ENCODE measurements at regions not wholly inside any gene's neighbourhood (a gene's known extent, or its start where the extent isn't known, plus 50 kb on each side); places are given as distances from the start of the nearest gene placed in this dataset.

DNA sequence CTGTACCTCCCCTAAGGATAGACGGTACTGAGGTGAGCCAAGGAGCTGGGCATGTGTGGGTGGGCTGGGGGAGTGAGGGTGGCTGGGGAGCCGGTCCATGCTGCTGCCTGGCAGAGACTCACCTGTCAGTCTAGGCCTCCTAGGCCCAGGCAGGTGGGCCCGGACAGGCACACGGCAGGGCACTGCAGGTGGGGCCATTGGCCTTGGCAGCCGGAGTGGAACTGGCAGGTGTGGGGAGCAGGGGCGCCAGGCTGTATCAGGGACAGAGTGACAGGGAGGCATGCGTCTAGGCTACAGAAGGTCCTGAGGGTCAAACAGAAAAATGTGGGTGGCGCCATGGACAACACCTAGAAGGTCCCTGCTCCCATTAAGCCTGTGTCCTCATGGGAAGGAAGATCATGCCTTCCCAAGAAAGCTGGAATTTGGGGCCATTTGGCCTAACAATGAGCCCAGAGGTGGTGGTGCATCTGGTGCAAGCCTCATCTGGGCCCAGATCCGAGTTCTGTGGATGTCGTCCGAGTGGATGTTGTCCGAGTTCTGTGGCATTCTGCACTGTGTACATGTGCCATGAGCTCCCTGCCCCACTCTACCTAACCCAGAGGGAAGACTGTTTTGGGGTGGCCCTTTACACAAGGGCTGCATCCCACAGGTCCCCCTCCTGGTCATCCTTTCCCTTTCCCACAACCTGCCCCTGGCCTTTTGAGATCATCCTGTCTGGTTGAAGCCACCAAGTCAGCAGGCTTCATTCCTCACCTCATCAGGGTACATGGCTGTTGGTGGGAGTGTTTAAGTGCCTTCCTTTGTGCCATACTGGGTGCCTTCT, 249.7 kb downstream of the GLI2 start:
- DNase-seq = no peak

DNA sequence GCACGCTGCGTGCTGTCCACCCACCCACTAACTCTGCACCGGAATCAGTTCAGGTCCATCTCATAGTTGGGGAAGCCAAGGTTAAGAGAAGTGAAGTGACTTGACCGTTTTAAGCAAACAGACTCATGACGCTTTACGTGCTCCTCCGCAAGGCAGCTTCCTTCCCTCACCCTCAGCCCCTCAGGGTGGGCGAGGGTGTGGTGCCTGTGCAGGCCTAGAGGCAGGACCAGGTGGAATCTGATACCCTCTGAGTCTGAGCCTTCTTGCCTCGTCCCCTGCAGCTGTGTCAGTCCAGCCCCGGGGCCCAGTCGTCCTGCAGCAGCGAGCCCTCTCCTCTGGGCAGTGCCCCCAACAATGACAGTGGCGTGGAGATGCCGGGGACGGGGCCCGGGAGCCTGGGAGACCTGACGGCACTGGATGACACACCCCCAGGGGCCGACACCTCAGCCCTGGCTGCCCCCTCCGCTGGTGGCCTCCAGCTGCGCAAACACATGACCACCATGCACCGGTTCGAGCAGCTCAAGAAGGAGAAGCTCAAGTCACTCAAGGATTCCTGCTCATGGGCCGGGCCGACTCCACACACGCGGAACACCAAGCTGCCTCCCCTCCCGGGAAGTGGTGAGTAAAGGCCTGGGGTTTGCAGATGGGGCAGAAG, 250.5 kb downstream of the GLI2 start:
- no peak for DNase-seq

DNA sequence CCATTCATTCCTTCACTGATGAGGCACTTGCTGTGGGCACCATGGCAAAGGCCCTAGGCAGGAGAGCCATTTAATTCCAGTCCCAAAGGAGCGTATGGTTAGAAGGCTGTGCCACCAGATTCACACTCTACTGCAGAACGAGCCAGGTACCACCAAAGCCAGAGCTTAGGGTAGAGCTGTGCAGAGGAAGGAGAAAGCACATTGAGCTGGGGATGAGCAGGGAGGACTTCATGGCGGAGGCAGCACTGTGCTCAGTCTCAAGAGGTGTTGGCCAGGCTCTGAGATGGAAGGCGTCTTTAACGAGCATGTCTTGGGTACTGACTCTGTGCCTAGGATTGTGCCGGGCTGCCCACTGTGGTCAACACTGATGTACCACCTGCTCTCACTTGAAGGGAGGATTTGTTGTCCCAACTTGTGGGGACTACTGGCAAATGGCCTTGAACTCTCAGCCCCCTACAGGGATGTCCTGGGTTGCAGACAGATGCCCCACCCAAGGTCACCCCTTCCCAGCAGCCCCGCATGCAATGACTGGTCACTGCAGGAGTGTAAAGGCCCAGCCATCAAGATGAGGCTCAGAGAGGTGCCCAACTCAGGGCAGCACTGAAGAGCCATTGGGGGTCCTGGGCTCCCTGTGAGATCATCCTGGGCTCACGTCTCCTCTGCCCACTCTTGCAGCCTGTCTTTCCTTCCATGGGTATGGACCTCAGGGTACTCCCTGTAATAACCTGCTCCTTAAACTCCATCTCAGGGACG, 251.4 kb downstream of the GLI2 start:
- DNase-seq = no peak

DNA sequence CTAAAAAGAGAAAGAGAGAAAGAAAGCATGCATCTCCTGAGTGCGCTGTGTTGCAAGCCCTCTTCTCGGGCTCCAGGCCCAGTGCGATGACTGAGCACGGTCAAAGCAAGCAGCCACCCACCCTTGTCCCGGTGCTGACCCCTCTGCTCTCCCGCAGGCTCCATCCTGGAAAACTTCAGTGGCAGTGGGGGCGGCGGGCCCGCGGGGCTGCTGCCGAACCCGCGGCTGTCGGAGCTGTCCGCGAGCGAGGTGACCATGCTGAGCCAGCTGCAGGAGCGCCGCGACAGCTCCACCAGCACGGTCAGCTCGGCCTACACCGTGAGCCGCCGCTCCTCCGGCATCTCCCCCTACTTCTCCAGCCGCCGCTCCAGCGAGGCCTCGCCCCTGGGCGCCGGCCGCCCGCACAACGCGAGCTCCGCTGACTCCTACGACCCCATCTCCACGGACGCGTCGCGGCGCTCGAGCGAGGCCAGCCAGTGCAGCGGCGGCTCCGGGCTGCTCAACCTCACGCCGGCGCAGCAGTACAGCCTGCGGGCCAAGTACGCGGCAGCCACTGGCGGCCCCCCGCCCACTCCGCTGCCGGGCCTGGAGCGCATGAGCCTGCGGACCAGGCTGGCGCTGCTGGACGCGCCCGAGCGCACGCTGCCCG, 252.5 kb downstream of the GLI2 start:
- DNase-seq = no peak

DNA sequence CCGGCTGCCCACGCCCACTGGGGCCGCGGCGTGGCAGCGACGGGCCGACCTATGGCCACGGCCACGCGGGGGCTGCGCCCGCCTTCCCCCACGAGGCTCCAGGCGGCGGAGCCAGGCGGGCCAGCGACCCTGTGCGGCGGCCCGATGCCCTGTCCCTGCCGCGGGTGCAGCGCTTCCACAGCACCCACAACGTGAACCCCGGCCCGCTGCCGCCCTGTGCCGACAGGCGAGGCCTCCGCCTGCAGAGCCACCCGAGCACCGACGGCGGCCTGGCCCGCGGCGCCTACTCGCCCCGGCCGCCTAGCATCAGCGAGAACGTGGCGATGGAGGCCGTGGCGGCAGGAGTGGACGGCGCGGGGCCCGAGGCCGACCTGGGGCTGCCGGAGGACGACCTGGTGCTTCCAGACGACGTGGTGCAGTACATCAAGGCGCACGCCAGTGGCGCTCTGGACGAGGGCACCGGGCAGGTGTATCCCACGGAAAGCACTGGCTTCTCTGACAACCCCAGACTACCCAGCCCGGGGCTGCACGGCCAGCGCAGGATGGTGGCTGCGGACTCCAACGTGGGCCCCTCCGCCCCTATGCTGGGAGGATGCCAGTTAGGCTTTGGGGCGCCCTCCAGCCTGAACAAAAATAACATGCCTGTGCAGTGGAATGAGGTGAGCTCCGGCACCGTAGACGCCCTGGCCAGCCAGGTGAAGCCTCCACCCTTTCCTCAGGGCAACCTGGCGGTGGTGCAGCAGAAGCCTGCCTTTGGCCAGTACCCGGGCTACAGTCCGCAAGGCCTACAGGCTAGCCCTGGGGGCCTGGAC, 253.2 kb downstream of the GLI2 start:
- DNase-seq = no peak

DNA sequence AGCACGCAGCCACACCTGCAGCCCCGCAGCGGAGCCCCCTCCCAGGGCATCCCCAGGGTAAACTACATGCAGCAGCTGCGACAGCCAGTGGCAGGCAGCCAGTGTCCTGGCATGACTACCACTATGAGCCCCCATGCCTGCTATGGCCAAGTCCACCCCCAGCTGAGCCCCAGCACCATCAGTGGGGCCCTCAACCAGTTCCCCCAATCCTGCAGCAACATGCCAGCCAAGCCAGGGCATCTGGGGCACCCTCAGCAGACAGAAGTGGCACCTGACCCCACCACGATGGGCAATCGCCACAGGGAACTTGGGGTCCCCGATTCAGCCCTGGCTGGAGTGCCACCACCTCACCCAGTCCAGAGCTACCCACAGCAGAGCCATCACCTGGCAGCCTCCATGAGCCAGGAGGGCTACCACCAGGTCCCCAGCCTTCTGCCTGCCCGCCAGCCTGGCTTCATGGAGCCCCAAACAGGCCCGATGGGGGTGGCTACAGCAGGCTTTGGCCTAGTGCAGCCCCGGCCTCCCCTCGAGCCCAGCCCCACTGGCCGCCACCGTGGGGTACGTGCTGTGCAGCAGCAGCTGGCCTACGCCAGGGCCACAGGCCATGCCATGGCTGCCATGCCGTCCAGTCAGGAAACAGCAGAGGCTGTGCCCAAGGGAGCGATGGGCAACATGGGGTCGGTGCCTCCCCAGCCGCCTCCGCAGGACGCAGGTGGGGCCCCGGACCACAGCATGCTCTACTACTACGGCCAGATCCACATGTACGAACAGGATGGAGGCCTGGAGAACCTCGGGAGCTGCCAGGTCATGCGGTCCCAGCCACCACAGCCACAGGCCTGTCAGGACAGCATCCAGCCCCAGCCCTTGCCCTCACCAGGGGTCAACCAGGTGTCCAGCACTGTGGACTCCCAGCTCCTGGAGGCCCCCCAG, 254.1 kb downstream of the GLI2 start:
- no peak for DNase-seq

DNA sequence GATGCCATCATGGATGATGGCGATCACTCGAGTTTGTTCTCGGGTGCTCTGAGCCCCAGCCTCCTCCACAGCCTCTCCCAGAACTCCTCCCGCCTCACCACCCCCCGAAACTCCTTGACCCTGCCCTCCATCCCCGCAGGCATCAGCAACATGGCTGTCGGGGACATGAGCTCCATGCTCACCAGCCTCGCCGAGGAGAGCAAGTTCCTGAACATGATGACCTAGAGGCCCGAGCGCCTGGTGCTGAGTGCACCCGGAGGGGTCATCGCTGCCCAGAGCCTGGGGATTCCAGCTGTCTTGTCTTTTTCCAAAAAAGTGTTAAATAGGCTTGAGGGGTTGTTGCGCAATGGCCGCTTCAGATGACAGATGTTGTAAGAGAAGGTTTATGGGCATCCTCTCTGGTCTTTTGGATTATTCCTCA, 254.8 kb downstream of the GLI2 start:
- no peak for DNase-seq

DNA sequence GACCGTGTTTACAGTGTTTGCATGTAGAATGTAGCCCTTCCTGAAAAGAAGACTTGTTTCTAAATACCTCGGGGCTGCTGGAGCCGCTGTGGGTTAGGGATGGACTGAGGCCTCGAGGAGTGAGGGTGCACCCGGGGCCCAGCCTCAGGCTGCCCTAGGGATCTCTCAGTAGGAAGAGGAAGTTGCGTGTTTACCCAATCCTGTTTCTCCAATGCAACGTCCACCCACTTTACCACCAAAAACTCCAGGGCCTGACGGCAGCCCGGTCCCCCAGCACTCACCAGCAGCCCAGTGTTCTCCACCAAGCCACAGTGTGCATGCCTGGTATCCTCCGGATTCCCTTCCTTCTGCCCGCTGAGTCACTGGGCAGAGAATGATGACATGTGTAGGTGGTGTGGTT, 255.8 kb downstream of the GLI2 start:
- DNase-seq = peak in 2 of 3 donors; percentile 20 to 25

DNA sequence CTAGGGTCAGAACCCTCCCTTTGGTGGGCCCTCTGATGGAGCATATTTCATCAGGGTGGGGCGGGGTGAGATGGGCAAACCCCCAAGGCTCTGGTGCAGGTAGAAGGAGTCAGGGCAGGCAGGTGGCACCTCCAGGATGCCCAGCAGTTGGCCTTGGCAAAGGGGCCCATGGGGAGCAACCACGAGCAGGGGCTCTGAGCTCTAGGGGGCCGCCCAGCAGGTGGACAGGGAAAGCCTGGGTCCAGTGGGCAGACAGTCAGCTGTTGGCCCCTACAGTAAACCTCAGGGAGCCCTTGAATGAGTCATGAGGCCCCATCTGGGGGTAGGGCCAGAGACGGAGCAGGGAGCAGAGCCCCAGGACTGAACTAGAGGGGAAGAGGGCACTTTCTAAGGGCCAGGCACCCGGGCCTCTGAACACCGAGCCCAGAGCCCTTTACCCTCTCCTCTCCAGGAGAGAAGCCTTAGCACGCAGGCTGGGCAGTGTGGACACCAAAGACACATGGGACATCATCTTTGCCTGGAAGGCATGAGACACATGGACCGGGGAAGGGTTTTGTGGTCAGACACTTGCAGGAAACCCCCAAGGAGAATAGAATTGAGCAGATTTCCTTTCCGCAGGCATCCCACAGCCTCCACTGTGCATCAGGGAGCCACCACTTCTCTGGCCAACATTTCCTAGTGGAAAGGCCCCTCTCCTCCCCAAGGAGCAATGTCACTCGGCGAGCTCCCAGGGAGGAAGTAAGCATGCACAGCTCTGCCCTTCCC, 257.3 kb downstream of the GLI2 start:
- no peak for DNase-seq

DNA sequence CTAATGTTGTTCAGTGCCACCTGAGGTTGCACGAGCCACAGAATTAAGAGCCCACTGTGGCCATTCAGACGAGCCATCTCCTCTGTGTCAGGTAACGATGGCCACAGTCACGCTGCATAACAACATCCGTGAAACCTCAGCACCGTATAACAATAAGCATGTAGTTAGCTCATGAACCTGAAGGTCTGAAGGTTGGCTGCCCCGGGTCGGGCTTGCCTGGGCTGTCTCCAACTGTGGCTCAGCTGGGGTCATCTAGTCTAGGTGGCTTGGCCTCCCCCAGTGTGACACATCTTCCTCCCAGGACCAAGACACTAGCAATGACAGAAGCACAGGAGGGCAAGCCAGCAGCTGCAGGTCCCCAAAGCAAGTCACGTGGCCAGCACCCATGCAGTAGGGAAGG, 258.0 kb downstream of the GLI2 start:
- no peak for DNase-seq

DNA sequence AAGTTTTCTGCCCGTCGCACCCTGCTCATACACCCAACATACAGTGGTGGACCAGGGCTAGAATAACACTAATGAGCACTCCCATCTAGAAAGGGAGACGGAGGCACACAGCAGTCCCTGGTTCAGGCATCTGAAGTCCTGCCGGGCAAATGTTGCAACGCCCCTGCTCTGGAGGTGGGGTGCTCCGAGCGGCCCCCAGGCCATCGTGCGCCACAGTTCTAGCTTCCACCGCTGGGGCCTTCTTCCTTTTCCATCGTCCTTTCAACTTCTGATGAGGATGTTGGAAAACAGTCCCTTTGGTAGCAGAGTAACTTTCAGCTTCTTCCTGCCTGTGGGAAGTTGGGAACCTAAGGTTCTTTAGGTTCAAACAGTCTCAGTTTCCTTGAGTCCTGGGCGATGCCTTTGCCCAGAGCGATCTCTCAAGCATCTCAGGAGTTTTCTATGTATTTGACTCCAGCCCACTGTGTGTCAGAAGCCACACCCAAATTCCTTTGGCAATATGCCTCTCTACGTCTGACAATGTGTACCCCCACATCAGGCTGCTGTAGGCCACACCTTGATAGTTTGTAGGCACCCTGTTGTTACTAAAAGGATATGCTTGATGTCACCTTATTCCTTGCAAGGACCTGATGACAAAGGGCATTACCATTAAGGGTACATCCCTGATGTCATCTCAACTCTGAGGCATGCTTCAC, 258.8 kb downstream of the GLI2 start:
- no peak for DNase-seq

DNA sequence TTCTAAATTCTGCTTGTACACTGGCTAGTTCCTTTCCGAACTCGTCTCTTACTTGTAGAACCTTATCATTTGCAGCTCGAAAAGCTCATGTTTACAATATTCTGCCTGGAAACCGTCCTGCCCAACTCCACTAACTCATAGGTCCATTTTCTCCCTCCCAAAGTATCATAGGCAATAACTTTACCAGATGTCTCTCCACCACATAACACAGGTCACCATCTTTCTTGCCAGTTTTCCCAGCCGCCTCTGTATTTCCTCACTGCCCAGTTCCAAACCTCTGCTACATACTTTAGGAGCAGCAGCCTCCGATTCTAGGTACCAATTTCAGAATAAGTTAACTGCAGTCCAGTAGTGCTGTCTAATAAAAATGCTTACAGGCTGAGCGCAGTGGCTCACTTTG, 259.5 kb downstream of the GLI2 start:
- DNase-seq = no peak

DNA sequence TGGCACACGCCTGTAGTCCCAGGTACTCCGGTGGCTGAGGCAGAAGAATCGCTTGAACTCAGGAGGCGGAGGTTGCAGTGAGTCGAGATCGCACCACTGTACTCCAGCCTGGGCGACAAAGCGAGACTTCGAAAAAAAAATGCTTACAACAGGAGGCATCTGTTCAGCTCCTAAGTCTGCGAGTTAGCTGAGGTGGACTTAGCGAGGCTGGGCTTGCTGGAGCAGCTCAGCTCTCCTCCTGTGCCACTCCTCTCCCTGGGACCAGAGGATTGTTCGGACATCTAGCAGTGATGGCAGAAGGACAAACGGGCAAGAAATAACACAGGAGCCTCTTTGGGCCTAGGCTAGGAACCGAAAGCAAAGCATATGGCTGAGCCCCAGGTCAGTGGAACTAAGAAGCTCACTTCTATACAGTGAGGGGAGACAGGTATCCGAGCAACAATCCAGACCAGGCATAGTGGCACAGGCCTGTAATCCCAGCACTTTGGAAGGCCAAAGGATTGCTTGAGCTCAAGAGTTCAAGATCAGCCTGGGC, 260.1 kb downstream of the GLI2 start:
- DNase-seq = no peak

DNA sequence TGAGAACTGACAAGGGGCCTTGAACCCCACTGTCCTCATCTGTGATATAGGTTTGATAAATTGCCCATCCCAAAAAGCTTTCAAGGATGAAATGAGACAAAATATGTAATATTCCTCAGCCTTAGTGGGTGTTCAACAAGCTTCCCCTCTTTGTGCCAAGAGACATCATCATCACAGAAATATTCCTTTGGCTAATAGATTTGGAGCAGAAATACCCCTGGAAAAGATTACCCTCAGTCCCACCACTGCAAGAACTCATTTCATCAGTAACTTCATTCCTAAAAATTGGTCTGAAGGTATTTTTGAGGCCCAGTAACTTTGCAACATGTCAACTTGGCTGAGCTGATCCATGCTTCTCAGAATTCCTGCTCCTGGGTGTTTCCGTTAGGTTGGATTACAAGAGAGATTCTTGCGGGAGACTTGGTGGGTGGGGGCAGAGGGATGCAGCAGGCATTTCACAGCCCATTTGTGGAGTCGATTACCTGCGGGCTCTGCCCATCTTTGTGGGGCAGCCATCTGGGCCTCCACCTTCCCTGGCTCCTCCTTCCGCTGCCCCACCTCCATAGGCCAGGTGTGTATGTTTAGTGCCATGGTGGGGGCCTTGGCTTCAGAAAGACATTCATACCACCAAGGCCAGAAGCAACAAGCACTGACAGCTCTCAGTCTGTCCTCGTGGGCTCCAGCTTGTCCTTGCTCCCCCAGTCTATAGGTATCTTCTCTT, 263.9 kb downstream of the GLI2 start:
- no peak for DNase-seq

DNA sequence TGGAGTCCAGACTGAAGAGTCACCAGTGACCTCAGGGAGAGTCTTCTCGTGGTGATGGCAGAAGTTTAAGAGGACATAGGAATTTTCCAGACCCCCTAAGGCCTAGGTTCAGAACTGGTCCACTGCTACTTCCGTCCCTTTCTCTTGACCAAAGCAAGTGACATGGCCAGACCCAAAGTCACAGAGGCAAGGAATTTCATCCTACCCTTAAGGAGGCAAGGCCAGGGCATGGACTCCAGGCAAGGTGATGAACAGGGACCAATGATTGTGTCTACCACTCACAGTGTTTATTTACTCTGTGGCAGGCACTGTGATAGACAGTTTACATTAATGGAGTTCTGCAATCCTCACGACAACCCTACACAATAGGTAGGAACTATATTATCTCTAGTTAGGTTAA, 265.1 kb downstream of the GLI2 start:
- no peak for DNase-seq

DNA sequence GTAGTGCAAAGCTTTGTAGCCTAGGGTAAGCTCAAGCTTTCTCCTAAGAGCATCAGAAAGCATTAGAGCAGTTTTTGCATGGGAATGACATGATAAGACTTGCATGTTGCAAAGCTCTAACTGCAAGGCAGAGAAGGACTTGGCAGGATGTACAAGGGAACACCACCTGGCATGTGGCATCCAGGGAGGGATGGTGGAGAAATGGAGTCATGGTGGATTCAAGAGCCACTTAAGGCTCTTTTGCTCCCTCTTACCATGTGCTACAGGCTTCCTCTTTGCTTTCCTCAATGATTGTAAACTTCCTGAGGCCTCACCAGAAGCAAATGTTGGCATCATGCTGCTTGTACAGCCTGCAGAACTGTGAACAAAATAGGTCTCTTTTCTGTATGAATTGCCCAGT, 266.0 kb downstream of the GLI2 start:
- DNase-seq = no peak

DNA sequence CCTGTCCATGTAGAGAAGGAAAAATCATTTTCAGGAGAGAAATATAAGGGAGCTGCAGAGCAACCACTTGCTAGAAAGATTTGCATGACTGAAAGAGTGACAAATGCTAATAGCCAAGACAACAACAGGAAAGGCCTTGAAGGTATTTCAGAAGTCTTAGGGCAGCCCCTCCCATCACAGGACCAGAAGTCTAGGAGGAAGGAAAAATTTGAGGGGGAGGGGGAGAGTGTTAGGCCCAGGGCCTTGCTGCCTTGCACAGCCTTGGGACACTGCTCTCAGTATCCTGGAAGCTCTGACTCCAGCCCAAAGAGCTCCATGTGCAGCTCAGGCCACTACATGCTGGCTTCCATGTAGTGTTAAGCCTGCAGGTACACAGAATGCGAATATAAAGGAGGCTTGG, 266.9 kb downstream of the GLI2 start:
- DNase-seq = no peak

DNA sequence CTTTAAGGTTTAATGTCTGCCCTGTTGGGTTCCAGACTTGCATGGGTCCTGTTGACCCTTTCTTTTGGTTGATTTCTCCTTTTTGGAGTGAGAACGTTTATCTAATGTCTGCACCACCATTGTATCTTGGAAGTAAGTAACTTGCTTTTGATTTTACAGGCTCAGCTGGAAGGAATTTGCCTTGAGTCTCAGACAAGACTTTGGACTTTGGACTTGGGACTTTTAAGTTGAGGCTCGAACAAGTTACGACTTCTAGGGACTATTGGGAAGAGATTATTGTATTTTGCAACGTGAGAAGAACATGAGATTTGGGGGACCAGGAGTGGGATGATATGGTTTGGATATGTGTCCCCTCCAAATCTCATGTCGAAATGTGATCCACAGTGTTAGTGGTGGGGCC, 267.7 kb downstream of the GLI2 start:
- DNase-seq = no peak

DNA sequence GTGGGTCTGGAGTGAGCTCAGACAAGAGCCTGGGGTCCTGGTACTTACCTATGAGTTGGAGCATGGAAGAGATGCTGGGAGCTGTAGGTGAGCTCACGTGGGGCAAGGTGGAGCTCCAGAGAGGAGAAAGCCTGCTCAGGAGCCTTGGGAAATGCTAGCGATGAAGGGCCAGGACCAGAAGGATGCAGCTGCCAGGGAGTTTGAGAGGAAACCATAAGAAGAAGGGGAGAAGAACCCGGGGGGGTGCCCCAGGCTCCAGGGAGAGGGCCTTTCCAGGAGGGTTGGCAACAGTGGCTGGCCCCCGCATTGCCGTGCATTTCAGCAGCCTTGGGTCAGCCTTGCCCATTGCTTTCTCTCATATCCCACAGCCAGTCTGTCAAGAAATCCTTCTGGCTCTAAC, 268.7 kb downstream of the GLI2 start:
- no peak for DNase-seq
